ENCODE measurements at regions not wholly inside any gene's neighbourhood (a gene's known extent, or its start where the extent isn't known, plus 50 kb on each side); places are given as distances from the start of the nearest gene placed in this dataset.

GRCh38 chr10:113235508-113235907 is 285.5 kb downstream of the TCF7L2 start:
- Histone ChIP-seq H3K27ac (ENCODE audit: low read depth) (no peak overlapping the region), H3F3A (replicated peaks; ENCODE audit: low read depth) (no peaks in the 10 kb centered on the region), H3K4me2 (no peak overlapping the region), H3K4me3 (no peak overlapping the region), H3K36me3 (ENCODE audit: insufficient read depth) (no peaks in the 10 kb centered on the region), H2AFZ (no peak overlapping the region), H3K4me1 (ENCODE audit: insufficient read depth) (no peaks in the 10 kb centered on the region; the same call in 1 of the 2 replicates), H3K9me2 (ENCODE audit: insufficient read depth) (no peaks in the 10 kb centered on the region; the same call in 1 of the 2 replicates), H4K20me1 (replicated peaks; ENCODE audit: insufficient read depth) (no peaks in the 10 kb centered on the region), H3K79me2 (replicated peaks; ENCODE audit: insufficient read depth) (no peaks in the 10 kb centered on the region), H3K27me3 (ENCODE audit: insufficient read depth) (no peaks in the 10 kb centered on the region)
- TF ChIP-seq ZNF114 (CRISPR knock-in tag; IDR thresholded peaks at IDR 0.05) (no peak), EZH2phosphoT487 (IDR thresholded peaks at IDR 0.05; ENCODE audit: unreplicated experiment) (no peak), ETS1 (IDR thresholded peaks at IDR 0.05) (no peak), STAT1 (IDR thresholded peaks at IDR 0.05; ENCODE audit: unreplicated experiment) (no peak), CTCF (conservative IDR thresholded peaks at IDR 0.05; ENCODE audit: low read depth in 2 of 2) (no peak), ZNF331 (CRISPR knock-in tag; IDR thresholded peaks at IDR 0.05; ENCODE audit: low read depth) (no peak), REST (IDR thresholded peaks at IDR 0.05; ENCODE audit: unreplicated experiment) (no peak), POLR2AphosphoS5 (IDR thresholded peaks at IDR 0.05; ENCODE audit: low read depth) (no peak), CREB1 (CRISPR knock-in tag; IDR thresholded peaks at IDR 0.05; ENCODE audit: low read depth) (no peak), NANOG (IDR thresholded peaks at IDR 0.05; ENCODE audit: borderline replicate concordance) (no peak), ZNF462 (CRISPR knock-in tag; IDR thresholded peaks at IDR 0.05) (no peak), JUNB (IDR thresholded peaks at IDR 0.05; ENCODE audit: unreplicated experiment) (no peak), EZH2 (IDR thresholded peaks at IDR 0.05; ENCODE audit: low read depth, unreplicated experiment) (no peak)
- ATAC-seq (no peak), DNase-seq (ENCODE audit: low spot score) (no peak)
- Mint-ChIP-seq H3K27ac (no peak overlapping the region), H3K36me3 (ENCODE audit: low read depth) (no peaks in the 10 kb centered on the region), H3K4me3 (no peak overlapping the region), H3K4me1 (peaks cover 6% of the 10 kb centered on the region), H3K27me3 (ENCODE audit: insufficient read depth, low read depth, poor library complexity) (peaks cover 2% of the 10 kb centered on the region), H3K9me3 (no peaks in the 10 kb centered on the region)
